Neuronal stem cell (in vitro differentiated cells): ENCODE measurements at regions not wholly inside any gene's neighbourhood (a gene's known extent, or its start where the extent isn't known, plus 50 kb on each side); places are given as distances from the start of the nearest gene placed in this dataset.

Experiments
- DNase-seq: peaks from one replicate; pipeline ENCODE4 v3.0.0-alpha.2; 2013; ENCODE audit warnings: low spot score
- H2AFZ ChIP-seq: one replicate; pipeline ENCODE4 v1.6.1; 2013; ENCODE audit warnings: mild to moderate bottlenecking, low read length, inconsistent platforms
- H2AK5ac ChIP-seq: 2 replicates; pipeline ENCODE4 v1.6.1; 2013; ENCODE audit warnings: low read depth, mild to moderate bottlenecking, inconsistent platforms, low read length, moderate library complexity, mixed read lengths
- H2BK120ac ChIP-seq: 2 replicates; pipeline ENCODE4 v1.6.1; 2013; ENCODE audit warnings: low read depth, mild to moderate bottlenecking, inconsistent platforms, low read length, moderate library complexity, mixed read lengths
- H2BK12ac ChIP-seq: one replicate; pipeline ENCODE4 v1.6.1; 2013; ENCODE audit warnings: low read length, inconsistent platforms
- H2BK15ac ChIP-seq: 2 replicates; pipeline ENCODE4 v1.6.1; 2013; ENCODE audit warnings: mild to moderate bottlenecking, low read length, inconsistent platforms, mixed read lengths
- H2BK5ac ChIP-seq: one replicate; pipeline ENCODE4 v1.6.1; 2013; ENCODE audit warnings: inconsistent platforms, mild to moderate bottlenecking, low read length, moderate library complexity
- H3K14ac ChIP-seq: one replicate; pipeline ENCODE4 v1.6.1; 2013; ENCODE audit warnings: low read length, inconsistent platforms
- H3K18ac ChIP-seq: 2 replicates; pipeline ENCODE4 v1.6.1; 2013; ENCODE audit warnings: low read length, inconsistent platforms
- H3K23ac ChIP-seq: 2 replicates; pipeline ENCODE4 v1.6.1; 2013; ENCODE audit warnings: low read depth, mild to moderate bottlenecking, mixed read lengths, low read length, inconsistent platforms; ENCODE audit not compliant: poor library complexity
- H3K27ac ChIP-seq: replicated peaks from 3 replicates; pipeline ENCODE4 v1.5.1; 2013; ENCODE audit warnings: low read length, inconsistent platforms
- H3K27me3 ChIP-seq, 3 experiments: 2 replicates each; pipeline ENCODE4 v1.6.1; 2013; ENCODE audit warnings: low read length in 3 of 3, mild to moderate bottlenecking in 2 of 3, inconsistent platforms in 1 of 3, low read depth in 1 of 3, mixed read lengths in 1 of 3, moderate library complexity in 1 of 3; ENCODE audit not compliant: control insufficient read depth in 3 of 3, insufficient read depth in 3 of 3
- H3K36me3 ChIP-seq, 2 donors: replicated peaks in 1 of 2; 2 replicates each; pipeline ENCODE4 v1.6.1; 2013; ENCODE audit warnings: low read length in 2 of 2; ENCODE audit not compliant: control insufficient read depth in 2 of 2, insufficient read depth in 2 of 2
- H3K4ac ChIP-seq: 2 replicates; pipeline ENCODE4 v1.6.1; 2013; ENCODE audit warnings: inconsistent platforms, mild to moderate bottlenecking, low read length, moderate library complexity
- H3K4me1 ChIP-seq, 2 donors: 1 replicate in 1 of 2; 2 replicates in 1 of 2; pipeline ENCODE4 v1.6.1; 2013; ENCODE audit warnings: low read length in 2 of 2, low read depth in 1 of 2; ENCODE audit not compliant: control insufficient read depth in 2 of 2, insufficient read depth in 1 of 2
- H3K4me2 ChIP-seq: one replicate; pipeline ENCODE4 v1.6.1; 2013; ENCODE audit warnings: mild to moderate bottlenecking, low read length, inconsistent platforms; ENCODE audit not compliant: insufficient read depth, poor library complexity, severe bottlenecking
- H3K4me3 ChIP-seq, 2 donors: 2 replicates each; pipeline ENCODE4 v1.5.1; 2013; ENCODE audit warnings: low read length in 2 of 2, mild to moderate bottlenecking in 2 of 2, inconsistent platforms in 1 of 2, moderate library complexity in 1 of 2
- H3K79me1 ChIP-seq: one replicate; pipeline ENCODE4 v1.6.1; 2013; ENCODE audit warnings: low read depth, mild to moderate bottlenecking, inconsistent platforms, low read length, moderate library complexity
- H3K9ac ChIP-seq: one replicate; pipeline ENCODE4 v1.6.1; 2013; ENCODE audit warnings: mild to moderate bottlenecking, low read depth, low read length, inconsistent platforms; ENCODE audit not compliant: poor library complexity
- H3K9me3 ChIP-seq, 2 donors: replicated peaks in 1 of 2; 2 replicates each; pipeline versions ENCODE3 to v1.6.1; 2013; ENCODE audit warnings: low read length in 2 of 2, mild to moderate bottlenecking in 2 of 2, inconsistent platforms in 1 of 2, low read depth in 1 of 2, mixed read lengths in 1 of 2, moderate library complexity in 1 of 2; ENCODE audit not compliant: control insufficient read depth in 2 of 2, insufficient read depth in 1 of 2
- H4K8ac ChIP-seq: one replicate; pipeline ENCODE4 v1.6.1; 2013; ENCODE audit warnings: low read depth, mild to moderate bottlenecking, inconsistent platforms, low read length, moderate library complexity
- H4K91ac ChIP-seq: one replicate; pipeline ENCODE4 v1.6.1; 2013; ENCODE audit warnings: low read length, low read depth, mild to moderate bottlenecking, inconsistent platforms; ENCODE audit not compliant: poor library complexity
- WGBS, 2 donors: extraction: QIAGEN DNeasy Blood & Tissue Kit; methylation state at CpG; one replicate each; pipeline ENCODE4 v1.1.7; 2013; ENCODE audit warnings: missing lambda C conversion rate in 2 of 2, mixed read lengths in 1 of 2; ENCODE audit not compliant: insufficient read length in 2 of 2, insufficient replicate concordance in 1 of 2; ENCODE audit errors: extremely low coverage in 2 of 2; 5-methylcytosine and 5-hydroxymethylcytosine counted together

DNA sequence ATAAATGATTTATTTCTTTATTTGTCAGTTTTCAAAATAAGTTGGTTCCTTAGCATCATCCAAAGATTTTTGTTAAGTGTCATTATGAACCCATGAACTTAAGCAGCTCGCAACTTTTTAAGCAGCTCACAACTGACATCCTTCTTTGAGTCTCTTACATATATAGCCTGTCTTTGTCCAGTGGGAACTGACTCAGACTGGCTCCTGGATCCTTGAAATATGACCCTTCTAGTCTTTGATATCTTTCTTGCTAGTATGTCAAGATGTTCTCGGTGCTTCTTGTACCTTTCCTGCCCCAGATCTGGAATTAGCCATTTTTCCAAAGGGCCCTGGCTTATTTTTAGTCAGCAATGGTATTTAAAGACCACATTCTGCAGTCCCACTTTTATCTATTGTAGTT lies 53.9 kb upstream of the ARID5B start:
- no peak for DNase-seq
- Histone ChIP-seq H3K18ac (no peak overlapping the region), H3K36me3 (no peaks in the 10 kb centered on the region), H2BK120ac (no peak overlapping the region), H4K91ac (no peak overlapping the region), H2BK5ac (no peak overlapping the region), H2BK15ac (no peak overlapping the region), H3K27me3 (no peaks in the 10 kb centered on the region), H3K4me3 (no peak overlapping the region), H4K8ac (no peak overlapping the region), H2AFZ (peak overlapping the region; percentile 57), H3K14ac (no peak overlapping the region), H2AK5ac (no peak overlapping the region), H3K4me2 (no peak overlapping the region), H2BK12ac (no peak overlapping the region), H3K4me1 (no peaks in the 10 kb centered on the region), H3K79me1 (no peaks in the 10 kb centered on the region), H3K9ac (no peak overlapping the region), H3K4ac (no peak overlapping the region), H3K27ac (no peak overlapping the region), H3K23ac (no peak overlapping the region), H3K9me3 (no peaks in the 10 kb centered on the region)
- no CpG with 5 or more reads among the region's 2 CpGs for WGBS, 2 donors

DNA sequence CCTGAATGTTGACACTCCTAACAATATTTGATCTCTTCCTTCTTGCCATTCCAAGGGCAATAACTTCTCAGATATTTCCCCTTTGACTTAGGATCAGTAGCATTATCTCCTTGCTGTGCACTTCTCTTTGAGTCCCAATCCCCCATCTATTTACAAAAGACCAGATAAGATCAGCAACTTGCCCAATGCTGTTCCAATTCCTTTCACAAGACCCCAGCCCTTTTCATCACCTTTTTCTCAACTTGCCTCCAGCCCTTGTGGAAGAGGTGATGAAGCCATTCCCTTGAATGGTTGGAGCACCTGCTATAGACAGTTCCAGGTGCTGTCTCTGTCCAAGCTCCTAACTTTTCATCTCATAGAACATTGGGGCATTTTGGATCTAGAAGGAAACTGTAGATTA lies 51.1 kb upstream of the ARID5B start:
- Histone ChIP-seq H3K27me3 (no peaks in the 10 kb centered on the region), H3K9me3 (no peaks in the 10 kb centered on the region), H2AK5ac (no peak overlapping the region), H2BK120ac (no peak overlapping the region), H3K27ac (no peak overlapping the region), H3K18ac (no peak overlapping the region), H3K9ac (no peak overlapping the region), H4K8ac (no peak overlapping the region), H3K36me3 (no peaks in the 10 kb centered on the region), H3K4me2 (no peak overlapping the region), H4K91ac (no peak overlapping the region), H2AFZ (no peak overlapping the region), H2BK12ac (no peak overlapping the region), H2BK5ac (no peak overlapping the region), H3K79me1 (no peaks in the 10 kb centered on the region), H3K4me1 (no peaks in the 10 kb centered on the region), H3K23ac (no peak overlapping the region), H2BK15ac (no peak overlapping the region), H3K4me3 (no peak overlapping the region), H3K14ac (no peak overlapping the region), H3K4ac (no peak overlapping the region)
- no peak for DNase-seq
